ENCODE measurements at regions not wholly inside any gene's neighbourhood (a gene's known extent, or its start where the extent isn't known, plus 50 kb on each side); places are given as distances from the start of the nearest gene placed in this dataset.

GRCh38 chr13:83221256-83221655 is 661.0 kb downstream of the SLITRK1 start:
- H3K14ac ChIP-seq (replicated peaks; ENCODE audit: low read depth, low read length): peak overlapping the region; percentile 83; the same call in 1 of the 2 replicates
- H4K91ac ChIP-seq (ENCODE audit: insufficient read depth, low read depth, low read length): peak overlapping the region; percentile 73
- TF ChIP-seq ELK1 (IDR thresholded peaks at IDR 0.05; ENCODE audit: borderline replicate concordance, low read depth, low read length) (no peak), RFX5 (IDR thresholded peaks at IDR 0.05; ENCODE audit: low read depth, low read length) (no peak), BHLHE40 (IDR thresholded peaks at IDR 0.05; ENCODE audit: low read depth, low read length) (no peak), FOS (IDR thresholded peaks at IDR 0.05; ENCODE audit: low read depth, low read length) (no peak), POLR2A (IDR thresholded peaks at IDR 0.05; ENCODE audit: low read depth, low read length) (no peak)
- H3K9ac ChIP-seq (ENCODE audit: low read depth, low read length): no peak overlapping the region
- H2AFZ ChIP-seq (replicated peaks; ENCODE audit: low read length, poor library complexity): no peak overlapping the region
- H2BK5ac ChIP-seq (ENCODE audit: low read depth, low read length, poor library complexity, severe bottlenecking): peak overlapping the region; percentile 80
- H3K23ac ChIP-seq (ENCODE audit: low read depth, low read length): peak overlapping the region; percentile 72; the same call in 1 of the 2 replicates
- peak overlapping the region; percentile 94 for H3K4ac ChIP-seq (ENCODE audit: low read depth, low read length)
- POLR2A ChIA-PET (ENCODE audit: unreplicated experiment): no interaction called here
- H3K36me3 ChIP-seq (ENCODE audit: control insufficient read depth, insufficient read depth, low read length): no peaks in the 10 kb centered on the region
- peak overlapping the region; percentile 95 for H2BK20ac ChIP-seq (ENCODE audit: low read depth, low read length)
- DNase-seq (no peak), ATAC-seq (ENCODE audit: low read depth) (no peak)
- no peaks in the 10 kb centered on the region for H3K9me3 ChIP-seq (ENCODE audit: control insufficient read depth, insufficient read depth, low read length)
- peak overlapping the region; percentile 96; the same call in 1 of the 2 replicates for H4K5ac ChIP-seq (ENCODE audit: low read depth, low read length)
- peak overlapping the region; percentile 63; the same call in 1 of the 2 replicates for H3K18ac ChIP-seq (ENCODE audit: low read depth, low read length)
- no peak overlapping the region for H2AK9ac ChIP-seq (replicated peaks; ENCODE audit: low read depth, low read length, poor library complexity)
- no peak overlapping the region for H3K4me3 ChIP-seq (ENCODE audit: insufficient read depth, low read depth, low read length)
- H3K27ac ChIP-seq (ENCODE audit: insufficient read depth, low read length): no peak overlapping the region
- CTCF ChIA-PET: no interaction called here
- no peak overlapping the region for H3K4me2 ChIP-seq (ENCODE audit: low read depth, low read length)
- H4K20me1 ChIP-seq (ENCODE audit: insufficient read depth, low read length): no peaks in the 10 kb centered on the region
- WGBS, 2 experiments (ENCODE audit: extremely low coverage in 2 of 2, insufficient read length in 1 of 2): no CpG with 5 or more reads among the region's 1 CpG
- H3K79me1 ChIP-seq (ENCODE audit: low read depth in 1 of 2, low read length in 2 of 2): no peaks in the 10 kb centered on the region
- peak overlapping the region; percentile 88 for H2BK120ac ChIP-seq (ENCODE audit: low read depth, low read length)
- peak overlapping the region; percentile 93 for H2BK15ac ChIP-seq (ENCODE audit: low read depth, low read length)
- H2AK5ac ChIP-seq (ENCODE audit: low read depth, low read length): peak overlapping the region; percentile 86
- BruUV-seq (replicated peaks): no TSS peak
- H3K4me1 ChIP-seq (ENCODE audit: control insufficient read depth, insufficient read depth, low read length): peaks cover 10% of the 10 kb centered on the region; the same call in 1 of the 2 replicates
- peaks cover 2% of the 10 kb centered on the region; the same call in 1 of the 2 replicates for H3K9me1 ChIP-seq (ENCODE audit: insufficient read depth, low read length)
- in situ Hi-C loops (cut with MboI; ENCODE audit: low sequenced_read_pairs): no loop called here
- dilution Hi-C loops (cut with HindIII; ENCODE audit: low sequenced_read_pairs, unreplicated experiment): no loop called here
- no peak overlapping the region; the same call in 1 of the 2 replicates for H3K56ac ChIP-seq (ENCODE audit: extremely low read depth, insufficient read depth, low read length)
- intact Hi-C loops (cut with micrococcal nuclease): no loop called here
- no peaks in the 10 kb centered on the region for H3K27me3 ChIP-seq (ENCODE audit: control insufficient read depth, insufficient read depth, low read length)
- H4K8ac ChIP-seq (ENCODE audit: low read depth in 2 of 2, low read length in 2 of 2): peak overlapping the region; percentile 49 to 85; a peak in 3 of 4 replicates

Measured in IMR-90 (cell line).